WTC11 (cell line): ENCODE measurements at regions not wholly inside any gene's neighbourhood (a gene's known extent, or its start where the extent isn't known, plus 50 kb on each side); places are given as distances from the start of the nearest gene placed in this dataset.

ENCODE experiments used
- ATAC-seq: fragments of 200-7000 bp; cut with Tn5 transposase; 2 replicates; pipeline ENCODE4 v1.10.0; 2021; ENCODE audit warnings: mild to moderate bottlenecking, moderate library complexity
- CTCF ChIA-PET: fragments of 300-600 bp; sonication (Branson Sonifier 250); formaldehyde crosslinking; loops from one replicate; lab custom pipeline; 2021; ENCODE audit warnings: antibody characterized with exemption; lab: Charles Lee
- POLR2A ChIA-PET: fragments of 350-600 bp; sonication (Branson Sonifier 250); formaldehyde crosslinking; loops from one replicate; lab custom pipeline; 2021; ENCODE audit warnings: antibody characterized with exemption; lab: Charles Lee
- DNase-seq: peaks from one replicate; pipeline ENCODE4 v3.0.0; 2021; ENCODE audit warnings: low spot score
- H3K27ac Mint-ChIP-seq: 2 replicates; pipeline ENCODE4 v1.8.0; 2021; ENCODE audit warnings: mixed read lengths
- H3K27me3 Mint-ChIP-seq: 2 replicates; pipeline ENCODE4 v1.8.0; 2021; ENCODE audit warnings: low read depth, mild to moderate bottlenecking, moderate library complexity, mixed read lengths
- H3K36me3 Mint-ChIP-seq: 2 replicates; pipeline ENCODE4 v1.8.0; 2021; ENCODE audit warnings: mixed read lengths
- H3K4me1 Mint-ChIP-seq: 2 replicates; pipeline ENCODE4 v1.8.0; 2022; ENCODE audit warnings: mixed read lengths
- H3K4me3 Mint-ChIP-seq: 2 replicates; pipeline ENCODE4 v1.8.0; 2021; ENCODE audit warnings: mild to moderate bottlenecking, moderate library complexity, mixed read lengths
- H3K9me3 Mint-ChIP-seq: 2 replicates; pipeline ENCODE4 v1.8.0; 2021; ENCODE audit warnings: mixed read lengths
- AFF4 ChIP-seq: sonication (generic); formaldehyde crosslinking; IDR thresholded peaks from 2 replicates; pipeline ENCODE4 v1.8.1; 2023; ENCODE audit warnings: mild to moderate bottlenecking, missing genetic modification reagents, borderline replicate concordance
- FOXJ3 ChIP-seq: sonication (generic); formaldehyde crosslinking; IDR thresholded peaks from 2 replicates; pipeline ENCODE4 v1.9.0; 2021; ENCODE audit warnings: missing genetic modification reagents, mild to moderate bottlenecking, borderline replicate concordance
- FOXK1 ChIP-seq: sonication (generic); formaldehyde crosslinking; IDR thresholded peaks from 2 replicates; pipeline ENCODE4 v1.8.0; 2022; ENCODE audit warnings: mild to moderate bottlenecking, moderate library complexity, missing genetic modification reagents
- NR1H2 ChIP-seq: sonication (generic); formaldehyde crosslinking; IDR thresholded peaks from 2 replicates; pipeline ENCODE4 v1.9.0; 2021; ENCODE audit warnings: mild to moderate bottlenecking, moderate library complexity, missing genetic modification reagents
- PRDM15 ChIP-seq: sonication (generic); formaldehyde crosslinking; IDR thresholded peaks from 2 replicates; pipeline ENCODE4 v1.8.0; 2022; ENCODE audit warnings: missing genetic modification reagents
- PRRX2 ChIP-seq: fragments of 250-450 bp; sonication (Bioruptor Pico); IDR thresholded peaks from 2 replicates; pipeline ENCODE4 v1.8.0; 2021; ENCODE audit warnings: mild to moderate bottlenecking
- RELA ChIP-seq: sonication (generic); formaldehyde crosslinking; IDR thresholded peaks from 2 replicates; pipeline ENCODE4 v1.8.1; 2022; ENCODE audit warnings: missing genetic modification reagents, mild to moderate bottlenecking, borderline replicate concordance
- SMAD3 ChIP-seq: sonication (generic); formaldehyde crosslinking; IDR thresholded peaks from 2 replicates; pipeline ENCODE4 v1.8.0; 2022; ENCODE audit warnings: missing genetic modification reagents, mild to moderate bottlenecking, borderline replicate concordance
- SOX15 ChIP-seq: fragments of 250-450 bp; sonication (Bioruptor Pico); IDR thresholded peaks from 2 replicates; pipeline ENCODE4 v1.9.0; 2021; ENCODE audit warnings: mild to moderate bottlenecking
- TCF7 ChIP-seq: sonication (generic); formaldehyde crosslinking; IDR thresholded peaks from 2 replicates; pipeline ENCODE4 v1.8.0; 2022; ENCODE audit warnings: mild to moderate bottlenecking, low read depth, missing genetic modification reagents, moderate library complexity
- TEAD1 ChIP-seq: sonication (generic); formaldehyde crosslinking; IDR thresholded peaks from 2 replicates; pipeline ENCODE4 v1.8.0; 2022; ENCODE audit warnings: mild to moderate bottlenecking, missing genetic modification reagents
- TF ChIP-seq, protein P1 (sequence below): sonication (generic); formaldehyde crosslinking; IDR thresholded peaks from 2 replicates; pipeline ENCODE4 v1.8.1; 2023; ENCODE audit warnings: mild to moderate bottlenecking, moderate library complexity, missing genetic modification reagents
- TF ChIP-seq, protein P2 (sequence below): fragments of 250-450 bp; sonication (Bioruptor Pico); IDR thresholded peaks from 2 replicates; pipeline ENCODE4 v1.9.0; 2021; ENCODE audit warnings: mild to moderate bottlenecking, borderline replicate concordance
- TF ChIP-seq, protein P3 (sequence below): sonication (generic); formaldehyde crosslinking; IDR thresholded peaks from 2 replicates; pipeline ENCODE4 v1.8.0; 2022; ENCODE audit warnings: mild to moderate bottlenecking, missing genetic modification reagents
- TF ChIP-seq, protein P4 (sequence below): sonication (generic); formaldehyde crosslinking; IDR thresholded peaks from 2 replicates; pipeline ENCODE4 v1.8.1; 2023; ENCODE audit warnings: mild to moderate bottlenecking, missing genetic modification reagents
- TF ChIP-seq, protein P5 (sequence below): sonication (generic); formaldehyde crosslinking; IDR thresholded peaks from 2 replicates; pipeline ENCODE4 v1.8.1; 2022; ENCODE audit warnings: mild to moderate bottlenecking, moderate library complexity, missing genetic modification reagents

DNA sequence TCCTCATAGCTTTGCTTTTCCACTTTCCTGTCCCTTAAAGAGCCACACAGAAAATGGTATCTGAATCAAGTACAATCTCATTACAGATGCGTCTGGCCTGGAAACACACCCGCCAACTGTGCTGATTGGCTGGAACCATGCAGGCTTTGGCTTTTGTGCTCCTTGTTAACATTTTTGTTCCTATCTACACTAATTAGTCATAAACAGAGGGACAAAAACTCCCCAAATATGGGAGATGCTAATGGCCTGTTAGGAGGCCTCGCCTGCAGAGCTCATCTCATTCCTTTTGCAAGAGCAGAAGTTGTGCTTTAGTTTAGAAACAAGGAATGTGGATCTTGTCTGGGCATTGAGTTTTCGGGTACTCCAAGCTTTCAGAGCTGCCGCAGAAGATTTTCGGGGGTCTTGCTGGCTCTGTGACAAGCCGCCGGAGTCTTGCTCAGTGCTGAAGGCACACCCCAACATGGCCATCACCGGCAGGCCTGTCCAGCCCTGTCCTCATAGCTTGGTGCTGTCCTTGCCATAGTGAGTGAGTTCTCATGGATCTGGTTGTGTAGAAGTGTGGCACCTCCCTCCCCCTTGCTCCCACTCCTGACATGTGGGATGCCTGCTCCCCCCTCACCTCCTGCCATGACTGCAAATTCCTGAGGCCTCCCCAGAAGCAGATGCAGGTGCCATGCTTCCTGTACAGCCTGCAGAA, 69.8 kb downstream of the METRNL start:
- TF ChIP-seq, protein P1, sequence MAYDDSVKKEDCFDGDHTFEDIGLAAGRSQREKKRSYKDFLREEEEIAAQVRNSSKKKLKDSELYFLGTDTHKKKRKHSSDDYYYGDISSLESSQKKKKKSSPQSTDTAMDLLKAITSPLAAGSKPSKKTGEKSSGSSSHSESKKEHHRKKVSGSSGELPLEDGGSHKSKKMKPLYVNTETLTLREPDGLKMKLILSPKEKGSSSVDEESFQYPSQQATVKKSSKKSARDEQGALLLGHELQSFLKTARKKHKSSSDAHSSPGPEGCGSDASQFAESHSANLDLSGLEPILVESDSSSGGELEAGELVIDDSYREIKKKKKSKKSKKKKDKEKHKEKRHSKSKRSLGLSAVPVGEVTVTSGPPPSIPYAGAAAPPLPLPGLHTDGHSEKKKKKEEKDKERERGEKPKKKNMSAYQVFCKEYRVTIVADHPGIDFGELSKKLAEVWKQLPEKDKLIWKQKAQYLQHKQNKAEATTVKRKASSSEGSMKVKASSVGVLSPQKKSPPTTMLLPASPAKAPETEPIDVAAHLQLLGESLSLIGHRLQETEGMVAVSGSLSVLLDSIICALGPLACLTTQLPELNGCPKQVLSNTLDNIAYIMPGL (CRISPR knock-in tag) = no peak
- TF ChIP-seq PRDM15 (CRISPR knock-in tag) = no peak
- TF ChIP-seq PRRX2 (CRISPR knock-in tag) = no peak
- TF ChIP-seq AFF4 (CRISPR knock-in tag) = no peak
- no peak for TF ChIP-seq NR1H2
- TF ChIP-seq FOXJ3 (CRISPR knock-in tag) = no peak
- TF ChIP-seq TCF7 (CRISPR knock-in tag) = no peak
- TF ChIP-seq SOX15 (CRISPR knock-in tag) = no peak
- TF ChIP-seq, protein P2, sequence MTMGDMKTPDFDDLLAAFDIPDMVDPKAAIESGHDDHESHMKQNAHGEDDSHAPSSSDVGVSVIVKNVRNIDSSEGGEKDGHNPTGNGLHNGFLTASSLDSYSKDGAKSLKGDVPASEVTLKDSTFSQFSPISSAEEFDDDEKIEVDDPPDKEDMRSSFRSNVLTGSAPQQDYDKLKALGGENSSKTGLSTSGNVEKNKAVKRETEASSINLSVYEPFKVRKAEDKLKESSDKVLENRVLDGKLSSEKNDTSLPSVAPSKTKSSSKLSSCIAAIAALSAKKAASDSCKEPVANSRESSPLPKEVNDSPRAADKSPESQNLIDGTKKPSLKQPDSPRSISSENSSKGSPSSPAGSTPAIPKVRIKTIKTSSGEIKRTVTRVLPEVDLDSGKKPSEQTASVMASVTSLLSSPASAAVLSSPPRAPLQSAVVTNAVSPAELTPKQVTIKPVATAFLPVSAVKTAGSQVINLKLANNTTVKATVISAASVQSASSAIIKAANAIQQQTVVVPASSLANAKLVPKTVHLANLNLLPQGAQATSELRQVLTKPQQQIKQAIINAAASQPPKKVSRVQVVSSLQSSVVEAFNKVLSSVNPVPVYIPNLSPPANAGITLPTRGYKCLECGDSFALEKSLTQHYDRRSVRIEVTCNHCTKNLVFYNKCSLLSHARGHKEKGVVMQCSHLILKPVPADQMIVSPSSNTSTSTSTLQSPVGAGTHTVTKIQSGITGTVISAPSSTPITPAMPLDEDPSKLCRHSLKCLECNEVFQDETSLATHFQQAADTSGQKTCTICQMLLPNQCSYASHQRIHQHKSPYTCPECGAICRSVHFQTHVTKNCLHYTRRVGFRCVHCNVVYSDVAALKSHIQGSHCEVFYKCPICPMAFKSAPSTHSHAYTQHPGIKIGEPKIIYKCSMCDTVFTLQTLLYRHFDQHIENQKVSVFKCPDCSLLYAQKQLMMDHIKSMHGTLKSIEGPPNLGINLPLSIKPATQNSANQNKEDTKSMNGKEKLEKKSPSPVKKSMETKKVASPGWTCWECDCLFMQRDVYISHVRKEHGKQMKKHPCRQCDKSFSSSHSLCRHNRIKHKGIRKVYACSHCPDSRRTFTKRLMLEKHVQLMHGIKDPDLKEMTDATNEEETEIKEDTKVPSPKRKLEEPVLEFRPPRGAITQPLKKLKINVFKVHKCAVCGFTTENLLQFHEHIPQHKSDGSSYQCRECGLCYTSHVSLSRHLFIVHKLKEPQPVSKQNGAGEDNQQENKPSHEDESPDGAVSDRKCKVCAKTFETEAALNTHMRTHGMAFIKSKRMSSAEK (CRISPR knock-in tag) = no peak
- TF ChIP-seq, protein P3, sequence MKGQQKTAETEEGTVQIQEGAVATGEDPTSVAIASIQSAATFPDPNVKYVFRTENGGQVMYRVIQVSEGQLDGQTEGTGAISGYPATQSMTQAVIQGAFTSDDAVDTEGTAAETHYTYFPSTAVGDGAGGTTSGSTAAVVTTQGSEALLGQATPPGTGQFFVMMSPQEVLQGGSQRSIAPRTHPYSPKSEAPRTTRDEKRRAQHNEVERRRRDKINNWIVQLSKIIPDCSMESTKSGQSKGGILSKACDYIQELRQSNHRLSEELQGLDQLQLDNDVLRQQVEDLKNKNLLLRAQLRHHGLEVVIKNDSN (CRISPR knock-in tag) = no peak
- no peak for TF ChIP-seq RELA (CRISPR knock-in tag)
- no peak for TF ChIP-seq FOXK1 (CRISPR knock-in tag)
- no peak for TF ChIP-seq TEAD1 (CRISPR knock-in tag)
- TF ChIP-seq, protein P4, sequence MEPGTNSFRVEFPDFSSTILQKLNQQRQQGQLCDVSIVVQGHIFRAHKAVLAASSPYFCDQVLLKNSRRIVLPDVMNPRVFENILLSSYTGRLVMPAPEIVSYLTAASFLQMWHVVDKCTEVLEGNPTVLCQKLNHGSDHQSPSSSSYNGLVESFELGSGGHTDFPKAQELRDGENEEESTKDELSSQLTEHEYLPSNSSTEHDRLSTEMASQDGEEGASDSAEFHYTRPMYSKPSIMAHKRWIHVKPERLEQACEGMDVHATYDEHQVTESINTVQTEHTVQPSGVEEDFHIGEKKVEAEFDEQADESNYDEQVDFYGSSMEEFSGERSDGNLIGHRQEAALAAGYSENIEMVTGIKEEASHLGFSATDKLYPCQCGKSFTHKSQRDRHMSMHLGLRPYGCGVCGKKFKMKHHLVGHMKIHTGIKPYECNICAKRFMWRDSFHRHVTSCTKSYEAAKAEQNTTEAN = no peak
- TF ChIP-seq SMAD3 (CRISPR knock-in tag) = no peak
- TF ChIP-seq, protein P5, sequence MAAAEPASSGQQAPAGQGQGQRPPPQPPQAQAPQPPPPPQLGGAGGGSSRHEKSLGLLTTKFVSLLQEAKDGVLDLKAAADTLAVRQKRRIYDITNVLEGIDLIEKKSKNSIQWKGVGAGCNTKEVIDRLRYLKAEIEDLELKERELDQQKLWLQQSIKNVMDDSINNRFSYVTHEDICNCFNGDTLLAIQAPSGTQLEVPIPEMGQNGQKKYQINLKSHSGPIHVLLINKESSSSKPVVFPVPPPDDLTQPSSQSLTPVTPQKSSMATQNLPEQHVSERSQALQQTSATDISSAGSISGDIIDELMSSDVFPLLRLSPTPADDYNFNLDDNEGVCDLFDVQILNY = no peak
- peaks cover 12% of the 10 kb centered on the region for H3K4me1 Mint-ChIP-seq
- POLR2A ChIA-PET = no interaction called here
- H3K36me3 Mint-ChIP-seq = no peaks in the 10 kb centered on the region
- no peak overlapping the region for H3K4me3 Mint-ChIP-seq
- peaks cover 3% of the 10 kb centered on the region; the same call in 1 of the 2 replicates for H3K9me3 Mint-ChIP-seq
- CTCF ChIA-PET = no interaction called here
- no peak overlapping the region for H3K27ac Mint-ChIP-seq
- no peak for DNase-seq
- H3K27me3 Mint-ChIP-seq = no peaks in the 10 kb centered on the region; the same call in 1 of the 2 replicates
- no peak for ATAC-seq
